ENCODE measurements at regions not wholly inside any gene's neighbourhood (a gene's known extent, or its start where the extent isn't known, plus 50 kb on each side); places are given as distances from the start of the nearest gene placed in this dataset.
"Not testable (repeated sequence)": the region's sequence is repeated elsewhere in the genome, so short reads cannot be mapped to it uniquely, and the experiment has no call there.

- Histone ChIP-seq H3K9me3 (ENCODE audit: low read depth) (no peaks in the 10 kb centered on the region), H3K4me1 (no peaks in the 10 kb centered on the region), H3K4me3 (no peak overlapping the region), H3K4me2 (no peak overlapping the region), H3K36me3 (no peaks in the 10 kb centered on the region), H3K9ac (no peak overlapping the region), H3F3A (ENCODE audit: low read depth) (no peaks in the 10 kb centered on the region), H3K79me2 (ENCODE audit: low read depth) (no peaks in the 10 kb centered on the region), H4K20me1 (ENCODE audit: low read depth) (no peaks in the 10 kb centered on the region), H3K27ac (no peak overlapping the region), H3K27me3 (no peaks in the 10 kb centered on the region), H2AFZ (replicated peaks) (no peak overlapping the region)
- Mint-ChIP-seq H3K4me1 (no peaks in the 10 kb centered on the region), H3K36me3 (no peaks in the 10 kb centered on the region), H3K4me3 (no peak overlapping the region), H3K27ac (no peak overlapping the region), H3K27me3 (ENCODE audit: insufficient read depth, low read depth) (peaks cover 5% of the 10 kb centered on the region), H3K9me3 (no peaks in the 10 kb centered on the region)
- no peak for DNase-seq (ENCODE audit: low spot score)
- TF ChIP-seq EZH2phosphoT487 (IDR thresholded peaks at IDR 0.05) (no peak), EZH2 (IDR thresholded peaks at IDR 0.05) (no peak), CTCF (IDR thresholded peaks at IDR 0.05) (no peak)
These were observed 54.2 kb upstream of the OPRM1 start for GRCh38 chr6:153984811-153985210.

- H3K4me1 ChIP-seq: no peaks in the 10 kb centered on the region
- peaks cover 4% of the 10 kb centered on the region for H3K4me1 Mint-ChIP-seq
- H3K79me2 ChIP-seq (ENCODE audit: low read depth): no peaks in the 10 kb centered on the region
- H3F3A ChIP-seq (ENCODE audit: low read depth): no peaks in the 10 kb centered on the region
- peaks cover 5% of the 10 kb centered on the region for H3K27me3 Mint-ChIP-seq (ENCODE audit: insufficient read depth, low read depth)
- H2AFZ ChIP-seq (replicated peaks): no peak overlapping the region
- H3K4me3 Mint-ChIP-seq: no peak overlapping the region
- no peak overlapping the region for H3K4me2 ChIP-seq
- no peaks in the 10 kb centered on the region for H3K9me3 ChIP-seq (ENCODE audit: low read depth)
- H4K20me1 ChIP-seq (ENCODE audit: low read depth): no peaks in the 10 kb centered on the region
- no peak for DNase-seq (ENCODE audit: low spot score)
- no peak overlapping the region for H3K27ac ChIP-seq
- no peaks in the 10 kb centered on the region for H3K36me3 Mint-ChIP-seq
- no peak overlapping the region for H3K4me3 ChIP-seq
- no peak overlapping the region for H3K27ac Mint-ChIP-seq
- H3K27me3 ChIP-seq: no peaks in the 10 kb centered on the region
- H3K9me3 Mint-ChIP-seq: peaks cover 2% of the 10 kb centered on the region
- no peak overlapping the region for H3K9ac ChIP-seq
- no peak for TF ChIP-seq EZH2phosphoT487 (IDR thresholded peaks at IDR 0.05)
- no peak for TF ChIP-seq CTCF (IDR thresholded peaks at IDR 0.05)
- no peak for TF ChIP-seq EZH2 (IDR thresholded peaks at IDR 0.05)
- H3K36me3 ChIP-seq: no peaks in the 10 kb centered on the region
These were observed 58.9 kb upstream of the OPRM1 start for GRCh38 chr6:153980171-153980570.

- H3K4me1 ChIP-seq; H3F3A ChIP-seq (ENCODE audit: low read depth); H3K9me3 ChIP-seq (ENCODE audit: low read depth); H3K4me3 ChIP-seq; H3K27ac Mint-ChIP-seq; H3K36me3 Mint-ChIP-seq; H3K27me3 Mint-ChIP-seq (ENCODE audit: insufficient read depth, low read depth); H3K36me3 ChIP-seq; DNase-seq (ENCODE audit: low spot score); H3K79me2 ChIP-seq (ENCODE audit: low read depth); H3K9me3 Mint-ChIP-seq; H3K4me1 Mint-ChIP-seq; H3K9ac ChIP-seq; H3K4me3 Mint-ChIP-seq; H3K27me3 ChIP-seq; H3K27ac ChIP-seq; H3K4me2 ChIP-seq; H4K20me1 ChIP-seq (ENCODE audit: low read depth): not testable (repeated sequence)
- peak overlapping the region; percentile 18 for H2AFZ ChIP-seq (replicated peaks)
These were observed 60.0 kb upstream of the OPRM1 start for GRCh38 chr6:153978911-153979548.

- H3K36me3 Mint-ChIP-seq: no peaks in the 10 kb centered on the region
- H3F3A ChIP-seq (ENCODE audit: low read depth): no peaks in the 10 kb centered on the region
- H3K27ac ChIP-seq: no peak overlapping the region
- no peaks in the 10 kb centered on the region for H3K4me1 ChIP-seq
- H3K27me3 ChIP-seq: no peaks in the 10 kb centered on the region
- DNase-seq (ENCODE audit: low spot score): no peak
- peaks cover 2% of the 10 kb centered on the region for H3K9me3 Mint-ChIP-seq
- H3K36me3 ChIP-seq: no peaks in the 10 kb centered on the region
- H3K27ac Mint-ChIP-seq: no peak overlapping the region
- no peak overlapping the region for H3K9ac ChIP-seq
- no peaks in the 10 kb centered on the region for H3K79me2 ChIP-seq (ENCODE audit: low read depth)
- H3K27me3 Mint-ChIP-seq (ENCODE audit: insufficient read depth, low read depth): peaks cover 3% of the 10 kb centered on the region
- no peaks in the 10 kb centered on the region for H3K9me3 ChIP-seq (ENCODE audit: low read depth)
- H3K4me1 Mint-ChIP-seq: peaks cover 4% of the 10 kb centered on the region
- H3K4me2 ChIP-seq: no peak overlapping the region
- H3K4me3 Mint-ChIP-seq: no peak overlapping the region
- no peaks in the 10 kb centered on the region for H4K20me1 ChIP-seq (ENCODE audit: low read depth)
- no peak for TF ChIP-seq CTCF (IDR thresholded peaks at IDR 0.05)
- no peak for TF ChIP-seq EZH2phosphoT487 (IDR thresholded peaks at IDR 0.05)
- no peak for TF ChIP-seq EZH2 (IDR thresholded peaks at IDR 0.05)
- no peak overlapping the region for H3K4me3 ChIP-seq
- H2AFZ ChIP-seq (replicated peaks): no peak overlapping the region
These were observed 61.9 kb upstream of the OPRM1 start for GRCh38 chr6:153976921-153977693.

All from neural progenitor cell (in vitro differentiated cells).